Neural cell (in vitro differentiated cells): ENCODE measurements at regions not wholly inside any gene's neighbourhood (a gene's known extent, or its start where the extent isn't known, plus 50 kb on each side); places are given as distances from the start of the nearest gene placed in this dataset.

Experiments used
- CTCF ChIP-seq: fragments of 450-650 bp; IDR thresholded peaks from 2 replicates; pipeline ENCODE4 v1.5.1; 2014; ENCODE audit warnings: antibody characterized with exemption, mild to moderate bottlenecking, moderate library complexity; ENCODE audit not compliant: poor library complexity, severe bottlenecking
- EP300 ChIP-seq: fragments of 450-650 bp; conservative IDR thresholded peaks from 2 replicates; pipeline ENCODE4 v1.6.1; 2014; ENCODE audit warnings: antibody characterized with exemption, mild to moderate bottlenecking, moderate library complexity; ENCODE audit not compliant: poor library complexity, severe bottlenecking
- EZH2 ChIP-seq: fragments of 200-600, 300-800 bp; shearing (Covaris generic), sonication (generic); IDR thresholded peaks from 2 replicates; pipeline ENCODE4 v1.6.1; 2014; ENCODE audit warnings: antibody characterized with exemption, low read length, borderline replicate concordance, mild to moderate bottlenecking; ENCODE audit not compliant: insufficient read depth, poor library complexity, severe bottlenecking
- POLR2AphosphoS5 ChIP-seq: IDR thresholded peaks from 2 replicates; pipeline ENCODE4 v1.6.1; 2012
- RAD21 ChIP-seq: fragments of 450-650 bp; conservative IDR thresholded peaks from 2 replicates; pipeline ENCODE4 v1.6.1; 2014; ENCODE audit warnings: antibody characterized with exemption, mild to moderate bottlenecking, moderate library complexity
- REST ChIP-seq: IDR thresholded peaks from 2 replicates; pipeline ENCODE4 v1.6.1; 2012; ENCODE audit warnings: borderline replicate concordance
- SMC3 ChIP-seq: fragments of 450-650 bp; conservative IDR thresholded peaks from 2 replicates; pipeline ENCODE4 v1.6.1; 2014; ENCODE audit warnings: antibody characterized with exemption, mild to moderate bottlenecking, moderate library complexity; ENCODE audit not compliant: poor library complexity

GRCh38 chr11:86184728-86185380 is 59.7 kb upstream of the EED start:
- TF ChIP-seq CTCF: no peak
- TF ChIP-seq SMC3: no peak
- no peak for TF ChIP-seq POLR2AphosphoS5
- TF ChIP-seq EP300: no peak
- TF ChIP-seq EZH2: no peak
- no peak for TF ChIP-seq RAD21
- TF ChIP-seq REST: no peak
